Activated CD4-positive, alpha-beta T cell treated with anti-CD3 and anti-CD28 coated beads, Interleukin-2, amount 50 U/mL, for 24 hours (primary cell): ENCODE measurements at regions not wholly inside any gene's neighbourhood (a gene's known extent, or its start where the extent isn't known, plus 50 kb on each side); places are given as distances from the start of the nearest gene placed in this dataset.
"Not testable (repeated sequence)": the region's sequence is repeated elsewhere in the genome, so short reads cannot be mapped to it uniquely, and the experiment has no call there.

Source experiments
- DNase-seq, 2 donors: peaks; one replicate each; pipeline ENCODE4 v3.0.0-alpha.2; 2020; ENCODE audit warnings: low read depth in 1 of 2, low spot score in 1 of 2

- no peak for DNase-seq
Measured at GRCh38 chr3:81197386-81197785, 564.1 kb downstream of the GBE1 start.

DNA sequence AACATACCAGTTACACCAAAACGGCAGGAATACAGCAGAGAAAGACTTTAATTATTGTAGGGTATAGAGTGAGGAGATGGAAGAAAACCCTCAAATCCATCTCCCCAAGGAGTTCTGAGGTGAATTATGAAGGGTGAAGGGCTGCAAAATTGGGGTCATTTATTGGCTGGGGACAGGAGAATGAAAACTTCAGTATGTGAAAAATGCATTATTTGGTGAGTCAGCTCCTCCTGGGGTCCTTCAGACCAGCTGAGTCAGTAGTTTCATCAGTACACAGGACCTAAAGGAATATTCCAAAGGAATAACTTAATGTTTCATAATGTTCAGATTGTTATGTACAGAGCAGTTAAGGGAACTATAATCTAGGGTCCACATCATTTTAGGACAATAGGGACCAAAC is 566.0 kb downstream of the GBE1 start:
- DNase-seq, result no peak

DNA sequence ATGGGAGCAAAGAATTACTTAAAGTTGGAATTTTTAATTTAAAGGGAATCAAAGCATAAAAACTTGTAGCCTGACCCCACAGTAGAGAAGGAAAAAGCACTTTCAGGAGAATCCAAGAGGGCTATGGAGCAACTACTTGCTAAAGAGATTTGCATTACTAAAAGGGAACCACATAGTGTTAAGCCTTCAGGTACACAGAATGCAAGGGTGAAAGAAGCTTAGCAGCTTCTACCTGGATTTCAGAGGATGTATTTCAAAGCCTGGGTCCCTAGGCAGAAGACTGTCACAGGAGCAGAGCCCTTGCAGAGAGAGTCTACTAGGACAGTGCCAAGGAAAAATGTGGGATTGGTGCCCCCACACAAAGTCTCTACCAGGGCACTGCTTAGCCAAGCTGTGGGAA is 575.0 kb downstream of the GBE1 start:
- no peak for DNase-seq

- not testable (repeated sequence) for DNase-seq
Measured at GRCh38 chr3:81182086-81182875, 579.2 kb downstream of the GBE1 start.

DNA sequence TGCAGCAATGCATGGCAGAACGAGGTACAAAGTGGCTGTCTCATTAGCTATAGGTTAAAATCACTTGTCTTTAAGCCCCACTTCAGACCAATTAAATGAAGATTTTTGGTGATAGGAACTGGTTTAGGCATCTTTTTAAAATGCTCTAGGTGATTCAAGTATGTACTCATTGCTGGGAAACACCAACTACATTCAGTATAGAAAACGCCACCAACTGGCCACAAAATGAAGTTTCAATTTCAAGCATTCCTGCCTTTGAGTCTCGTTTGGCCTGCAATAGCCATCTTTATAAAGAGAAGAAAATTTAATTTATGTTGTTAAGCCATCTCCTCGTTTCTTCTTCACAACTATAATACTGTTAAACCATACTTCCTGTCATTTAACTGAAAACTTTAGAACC is 587.9 kb downstream of the GBE1 start:
- no peak for DNase-seq

DNA sequence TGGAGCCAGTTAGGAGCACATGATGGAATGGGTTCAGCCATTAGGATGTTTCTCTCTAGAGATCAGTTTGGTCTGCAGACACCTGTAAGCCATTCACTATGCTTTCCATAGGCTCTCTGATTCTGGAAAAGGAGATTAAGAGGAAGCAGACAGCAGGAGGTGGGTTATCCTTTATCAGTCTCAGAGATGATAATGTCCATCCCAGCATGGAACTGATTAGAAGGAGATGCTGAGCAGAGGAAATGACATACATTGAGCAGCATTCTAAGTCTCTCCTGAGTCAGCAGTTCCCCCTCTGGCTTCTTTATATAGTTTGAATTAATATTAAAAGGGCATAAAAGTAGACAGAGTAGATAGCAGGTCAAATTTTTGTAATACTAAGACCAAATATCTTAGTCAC is 591.1 kb downstream of the GBE1 start:
- DNase-seq, result no peak

DNA sequence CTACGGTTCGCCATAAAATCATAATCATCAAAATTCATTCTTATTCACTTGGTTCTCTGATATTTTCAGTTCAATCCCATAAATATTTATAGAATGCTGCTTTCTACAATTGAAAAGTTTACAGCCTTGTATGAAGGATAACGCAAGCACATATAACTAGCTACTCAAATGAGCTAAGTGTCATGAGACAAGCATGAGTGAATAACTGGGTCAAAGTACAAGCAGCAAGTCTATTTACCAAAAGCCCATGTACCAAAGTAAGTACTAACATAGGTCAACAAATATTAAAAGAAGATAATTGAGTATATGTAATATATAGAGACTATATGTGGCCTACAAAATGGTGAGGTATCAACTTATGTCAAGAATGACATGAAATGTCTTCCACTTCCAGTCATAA is 596.6 kb downstream of the GBE1 start:
- no peak for DNase-seq

- DNase-seq, result no peak
Measured at GRCh38 chr3:81161851-81162250, 599.6 kb downstream of the GBE1 start.

- no peak for DNase-seq
Measured at GRCh38 chr3:81161100-81161499, 600.3 kb downstream of the GBE1 start.

- DNase-seq, result no peak
Measured at GRCh38 chr3:81154611-81155143, 606.8 kb downstream of the GBE1 start.

DNA sequence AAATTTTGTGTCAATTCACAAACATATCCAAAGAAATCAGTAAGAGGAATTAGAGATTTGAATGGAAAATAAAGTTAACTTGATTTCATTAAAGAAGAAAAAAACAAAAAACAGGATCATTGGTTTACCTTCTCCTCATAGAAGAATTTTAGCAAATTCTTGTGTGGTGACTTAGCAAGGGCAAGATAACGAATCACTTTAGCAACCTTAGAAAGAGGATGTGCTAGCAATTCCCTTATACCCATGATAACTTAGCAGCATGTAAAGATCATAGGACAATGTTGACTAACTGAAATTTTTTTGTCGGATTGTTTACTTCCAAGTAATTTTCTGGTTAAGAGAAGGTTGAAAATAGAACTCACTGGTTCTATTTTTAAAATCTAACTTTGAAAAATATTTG is 609.3 kb downstream of the GBE1 start:
- DNase-seq, result no peak

DNA sequence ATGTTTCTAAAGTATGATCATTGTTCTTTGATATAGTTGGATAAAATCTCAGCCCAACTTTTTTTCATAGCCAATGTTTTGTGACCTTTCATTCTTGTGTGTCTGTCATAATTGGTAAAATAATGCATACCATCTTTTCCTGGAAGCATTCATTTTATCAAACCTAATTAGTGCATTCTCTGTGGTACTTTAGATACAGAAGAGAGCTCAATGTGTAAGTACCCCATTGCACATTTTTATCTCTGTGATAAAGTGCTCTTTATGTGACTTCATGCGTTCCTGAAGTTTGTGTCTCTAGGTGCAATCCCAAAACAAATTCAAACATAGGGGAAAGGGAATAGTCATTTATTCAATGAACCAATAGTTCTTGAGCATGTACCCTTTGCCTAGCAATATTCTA is 628.5 kb downstream of the GBE1 start:
- no peak for DNase-seq

- no peak for DNase-seq
Measured at GRCh38 chr3:81105789-81106488, 655.5 kb downstream of the GBE1 start.

- no peak for DNase-seq
Measured at GRCh38 chr3:81105206-81105605, 656.2 kb downstream of the GBE1 start.

- DNase-seq, result no peak
Measured at GRCh38 chr3:81097889-81098288, 663.6 kb downstream of the GBE1 start.

DNA sequence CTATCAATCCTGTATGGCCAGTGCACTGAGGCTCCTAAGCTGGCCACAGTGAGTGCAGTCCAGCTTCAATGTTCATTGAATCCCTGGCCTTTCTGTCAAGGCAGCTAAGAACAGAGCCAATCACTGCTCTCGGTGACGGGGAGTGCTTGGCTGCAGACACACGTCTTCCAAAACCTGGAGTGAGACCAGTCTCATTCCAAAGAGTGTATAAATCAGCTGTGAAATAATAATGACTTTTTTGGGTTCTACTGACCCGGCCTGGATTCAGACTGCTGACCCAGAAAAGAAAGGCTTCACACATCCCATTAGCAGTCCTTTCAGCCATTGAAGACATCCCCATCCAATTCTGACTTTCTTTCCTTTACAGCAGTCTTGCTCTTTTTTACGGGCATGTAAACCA is 665.5 kb downstream of the GBE1 start:
- no peak for DNase-seq

DNA sequence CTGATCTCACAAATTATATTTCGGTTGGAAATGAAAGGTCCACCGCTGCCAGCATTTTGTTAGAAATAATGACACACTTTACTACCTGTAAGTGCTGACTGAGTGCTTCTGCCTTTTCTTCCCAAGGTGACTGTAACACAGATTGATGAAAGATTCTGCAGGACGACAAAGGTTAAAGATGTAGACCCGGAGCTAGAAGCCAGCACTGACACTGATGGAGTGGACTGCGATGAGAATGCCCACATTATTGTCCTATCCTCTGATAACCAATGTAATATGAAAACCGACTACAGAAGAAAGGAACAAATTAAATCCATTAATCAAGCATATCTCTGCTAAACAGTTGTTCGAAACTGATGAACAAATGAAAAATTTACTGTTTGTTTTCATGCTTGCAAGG is 666.5 kb downstream of the GBE1 start:
- DNase-seq, result no peak

- no peak for DNase-seq
Measured at GRCh38 chr3:81087607-81088006, 673.8 kb downstream of the GBE1 start.

GRCh38 chr3:81086348-81086747 is 675.1 kb downstream of the GBE1 start:
- no peak for DNase-seq

GRCh38 chr3:81080608-81081007 is 680.8 kb downstream of the GBE1 start:
- no peak for DNase-seq

GRCh38 chr3:81072591-81072990 is 688.9 kb downstream of the GBE1 start:
- no peak for DNase-seq

GRCh38 chr3:81068546-81068945 is 692.9 kb downstream of the GBE1 start:
- no peak for DNase-seq

- no peak for DNase-seq
Measured at GRCh38 chr3:81063896-81064295, 697.5 kb downstream of the GBE1 start.
